Breast epithelium (tissue), 4 donors: ENCODE measurements at regions not wholly inside any gene's neighbourhood (a gene's known extent, or its start where the extent isn't known, plus 50 kb on each side); places are given as distances from the start of the nearest gene placed in this dataset.
"Not testable (repeated sequence)": the region's sequence is repeated elsewhere in the genome, so short reads cannot be mapped to it uniquely, and the experiment has no call there.

Experiments
- DNase-seq, 2 donors: peaks; one replicate each; pipeline ENCODE4 v3.0.0-alpha.2; 2019; ENCODE audit warnings: low spot score in 2 of 2
- H3K27ac ChIP-seq, 2 donors: fragments of 200-600 bp; sonication (generic) in 1 of 2; one replicate each; pipeline ENCODE4 v1.5.1; 2016 to 2019; ENCODE audit warnings: mild to moderate bottlenecking in 1 of 2
- H3K27me3 ChIP-seq, 2 donors: fragments of 200-600 bp; sonication (generic) in 1 of 2; one replicate each; pipeline versions ENCODE4 v1.5.1 to v1.6.0; 2017 to 2019; ENCODE audit warnings: control low read depth in 1 of 2, mild to moderate bottlenecking in 1 of 2
- H3K36me3 ChIP-seq: fragments of 200-600 bp; one replicate; pipeline ENCODE4 v1.5.1; 2019
- H3K4me1 ChIP-seq, 2 donors: fragments of 200-600 bp; sonication (generic); one replicate each; pipeline ENCODE4 v1.5.1; 2016 to 2019; ENCODE audit warnings: control low read depth in 1 of 2
- H3K4me3 ChIP-seq, 3 donors: fragments of 200-600 bp; sonication (generic); 1 replicate in 2 of 3; 2 replicates in 1 of 3; pipeline ENCODE4 v1.5.1; 2016 to 2019; ENCODE audit warnings: mild to moderate bottlenecking in 3 of 3, moderate library complexity in 2 of 3
- H3K9me3 ChIP-seq, 2 donors: fragments of 200-600 bp; sonication (generic) in 1 of 2; one replicate each; pipeline ENCODE4 v1.5.1; 2016 to 2019; ENCODE audit warnings: control low read depth in 1 of 2
- CTCF ChIP-seq, 3 donors: fragments of 450-650 bp; IDR thresholded peaks; one replicate each; pipeline ENCODE4 v1.5.1; 2016 to 2017; ENCODE audit warnings: antibody characterized with exemption in 3 of 3, mild to moderate bottlenecking in 3 of 3, moderate library complexity in 3 of 3
- POLR2A ChIP-seq: fragments of 450-650 bp; IDR thresholded peaks from one replicate; pipeline ENCODE4 v1.6.1; 2016; ENCODE audit warnings: antibody characterized with exemption, mild to moderate bottlenecking, moderate library complexity
- POLR2AphosphoS5 ChIP-seq, 3 donors: sonication (generic); formaldehyde crosslinking; IDR thresholded peaks; one replicate each; pipeline ENCODE4 v1.6.1; 2017; ENCODE audit warnings: antibody characterized with exemption in 3 of 3
- intact Hi-C: fragments of 100-400 bp; cut with DNase I; formaldehyde crosslinking; loops from one replicate; pipeline ENCODE4 v1.15.1; 2023; ENCODE audit warnings: low total_unique reads

DNA sequence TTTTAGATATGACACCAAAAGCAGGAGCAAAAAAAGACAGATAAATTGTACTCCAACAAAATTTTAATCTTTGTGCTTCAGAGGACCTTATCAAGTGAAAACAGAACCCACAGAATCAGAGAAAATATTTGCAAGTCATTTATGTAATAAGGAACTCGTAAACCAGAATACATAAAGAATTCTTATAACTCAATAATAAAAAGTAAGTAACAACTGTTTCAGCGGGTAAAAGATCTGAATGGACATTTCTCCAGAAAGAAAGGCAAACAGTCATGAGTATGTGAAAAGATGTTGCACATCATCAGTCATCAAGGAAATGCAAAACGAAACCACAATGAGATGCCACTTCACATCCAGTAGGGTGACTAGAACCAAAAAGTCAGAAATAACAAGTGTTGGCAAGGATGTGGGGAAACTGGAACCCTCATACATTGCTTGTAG lies 167.7 kb upstream of the KCTD7 start:
- H3K27me3 ChIP-seq = no peaks in the 10 kb centered on the region
- no peak for TF ChIP-seq CTCF (IDR thresholded peaks at IDR 0.05)
- TF ChIP-seq POLR2AphosphoS5 (IDR thresholded peaks at IDR 0.05) = no peak
- TF ChIP-seq POLR2A = no peak
- intact Hi-C loops = no loop called here
- no peak overlapping the region for H3K4me3 ChIP-seq
- no peaks in the 10 kb centered on the region for H3K9me3 ChIP-seq
- no peak overlapping the region for H3K27ac ChIP-seq
- no peak for DNase-seq
- H3K36me3 ChIP-seq = no peaks in the 10 kb centered on the region
- no peaks in the 10 kb centered on the region for H3K4me1 ChIP-seq

DNA sequence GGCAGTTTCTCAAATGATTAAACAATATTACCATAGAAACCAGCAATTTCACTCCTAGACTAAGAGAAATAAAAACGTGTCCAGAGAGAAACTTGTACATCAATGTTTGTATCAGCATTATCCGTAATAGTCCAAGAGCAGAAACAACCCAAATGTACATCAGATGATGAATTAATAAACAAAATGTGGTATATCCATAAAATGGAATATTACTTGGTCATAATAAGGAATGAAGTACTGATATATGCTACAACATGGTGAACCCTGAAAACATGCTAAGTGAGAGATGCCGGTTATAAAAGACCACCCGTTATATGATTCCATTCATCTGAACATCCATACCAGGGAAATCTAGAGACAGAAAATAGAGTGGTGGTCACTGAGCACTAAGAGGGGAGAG lies 167.3 kb upstream of the KCTD7 start:
- DNase-seq, intact Hi-C loops, H3K36me3 ChIP-seq, H3K4me3 ChIP-seq, H3K9me3 ChIP-seq, H3K4me1 ChIP-seq, H3K27ac ChIP-seq, H3K27me3 ChIP-seq: not testable (repeated sequence)

GRCh38 chr7:66462831-66463230 lies 165.8 kb upstream of the KCTD7 start:
- intact Hi-C loops, H3K27me3 ChIP-seq, DNase-seq, H3K4me3 ChIP-seq, H3K4me1 ChIP-seq, H3K36me3 ChIP-seq, H3K27ac ChIP-seq, H3K9me3 ChIP-seq: not testable (repeated sequence)

DNA sequence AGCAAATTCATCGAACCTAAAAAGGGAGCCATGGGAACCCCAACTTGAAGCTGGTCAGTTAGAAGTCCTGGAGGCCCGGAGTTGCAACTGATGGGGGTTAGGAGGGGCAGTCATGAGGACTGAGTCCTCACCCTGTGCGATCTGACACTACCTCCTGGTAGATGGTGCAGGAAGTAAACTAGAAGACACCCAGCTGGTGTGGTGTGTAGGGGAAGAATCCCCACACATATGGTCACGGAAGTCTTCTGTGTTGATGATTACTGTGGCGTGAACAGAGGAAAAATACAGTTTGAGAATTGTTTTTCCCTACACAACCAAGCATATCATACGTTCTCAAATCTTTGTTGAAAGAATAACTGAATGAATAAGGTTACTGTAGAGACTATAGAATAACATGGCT lies 164.6 kb upstream of the KCTD7 start:
- Histone ChIP-seq H3K27ac (no peak overlapping the region), H3K27me3 (no peaks in the 10 kb centered on the region), H3K9me3 (no peaks in the 10 kb centered on the region), H3K36me3 (no peaks in the 10 kb centered on the region), H3K4me3 (no peak overlapping the region), H3K4me1 (no peaks in the 10 kb centered on the region)
- intact Hi-C loops = no loop called here
- TF ChIP-seq POLR2A (no peak), POLR2AphosphoS5 (IDR thresholded peaks at IDR 0.05) (no peak), CTCF (IDR thresholded peaks at IDR 0.05) (no peak)
- DNase-seq = no peak

DNA sequence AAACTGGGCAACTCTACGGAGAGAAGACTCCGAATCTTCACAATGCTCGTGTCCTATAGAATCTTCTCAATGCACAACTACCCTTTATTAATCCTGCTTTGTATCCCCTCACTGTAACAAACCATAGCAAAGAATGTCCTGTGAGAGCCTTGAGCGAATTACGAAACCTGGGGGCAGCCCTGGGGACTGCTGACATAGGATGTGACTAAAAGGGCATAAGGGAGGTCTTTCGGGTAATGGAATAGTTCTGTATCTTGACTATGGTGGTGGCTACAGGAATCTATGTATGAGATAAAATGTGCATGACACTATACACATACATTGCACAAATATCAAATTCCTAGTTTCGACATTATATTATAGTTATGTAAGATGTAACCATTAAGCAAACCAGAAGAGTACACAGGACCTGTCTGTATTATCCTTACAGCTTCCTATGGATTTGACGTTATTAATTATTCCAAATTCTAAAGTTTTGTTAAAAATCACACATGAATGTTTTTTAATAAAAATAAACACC lies 162.5 kb upstream of the KCTD7 start:
- intact Hi-C loops = no loop called here
- no peak for DNase-seq
- TF ChIP-seq POLR2A = no peak
- no peak for TF ChIP-seq POLR2AphosphoS5 (IDR thresholded peaks at IDR 0.05)
- no peak for TF ChIP-seq CTCF (IDR thresholded peaks at IDR 0.05)

GRCh38 chr7:66467887-66468286 lies 160.8 kb upstream of the KCTD7 start:
- H3K4me1 ChIP-seq = no peaks in the 10 kb centered on the region
- intact Hi-C loops = no loop called here
- H3K9me3 ChIP-seq = no peaks in the 10 kb centered on the region
- TF ChIP-seq CTCF (IDR thresholded peaks at IDR 0.05) (no peak), POLR2A (no peak), POLR2AphosphoS5 (IDR thresholded peaks at IDR 0.05) (no peak)
- H3K36me3 ChIP-seq = no peaks in the 10 kb centered on the region
- H3K4me3 ChIP-seq = no peak overlapping the region
- no peaks in the 10 kb centered on the region for H3K27me3 ChIP-seq
- DNase-seq = no peak
- no peak overlapping the region for H3K27ac ChIP-seq

More for the DNA sequence above, 162.5 kb upstream of the KCTD7 start:
- H3K27me3 ChIP-seq = no peaks in the 10 kb centered on the region
- no peaks in the 10 kb centered on the region for H3K36me3 ChIP-seq
- H3K4me1 ChIP-seq = no peaks in the 10 kb centered on the region
- no peak overlapping the region for H3K27ac ChIP-seq
- H3K9me3 ChIP-seq = no peaks in the 10 kb centered on the region
- H3K4me3 ChIP-seq = no peak overlapping the region

- H3K4me3 ChIP-seq, DNase-seq, H3K27me3 ChIP-seq, intact Hi-C loops, H3K4me1 ChIP-seq, H3K36me3 ChIP-seq, H3K9me3 ChIP-seq, H3K27ac ChIP-seq: not testable (repeated sequence)
These were observed 155.6 kb upstream of the KCTD7 start for GRCh38 chr7:66473064-66473463.
